Neural cell (in vitro differentiated cells): ENCODE measurements at regions not wholly inside any gene's neighbourhood (a gene's known extent, or its start where the extent isn't known, plus 50 kb on each side); places are given as distances from the start of the nearest gene placed in this dataset.
"Not testable (repeated sequence)": the region's sequence is repeated elsewhere in the genome, so short reads cannot be mapped to it uniquely, and the experiment has no call there.

ENCODE experiments used
- H2AFZ ChIP-seq: fragments of 200-600, 300-800 bp; sonication (generic), shearing (Covaris generic); 2 replicates; pipeline ENCODE4 v1.6.0; 2014; ENCODE audit warnings: low read depth, mild to moderate bottlenecking, antibody characterized with exemption, low read length, moderate library complexity
- H3F3A ChIP-seq: fragments of 200-600 bp; shearing (Covaris generic); 2 replicates; pipeline ENCODE4 v1.6.1; 2016; ENCODE audit warnings: mild to moderate bottlenecking, moderate library complexity, mixed read lengths, antibody characterized with exemption, low read length; ENCODE audit not compliant: insufficient read depth, poor library complexity, severe bottlenecking
- H3K27ac ChIP-seq: fragments of 200-600, 300-800 bp; sonication (generic), shearing (Covaris generic); 2 replicates; pipeline ENCODE4 v1.5.1; 2014; ENCODE audit warnings: mild to moderate bottlenecking, low read length, moderate library complexity
- H3K27me3 ChIP-seq: fragments of 300-800, 200-600 bp; sonication (generic), shearing (Covaris generic); 2 replicates; pipeline ENCODE4 v1.6.0; 2014; ENCODE audit warnings: mild to moderate bottlenecking, low read depth, low read length, moderate library complexity; ENCODE audit not compliant: insufficient read depth
- H3K36me3 ChIP-seq: fragments of 300-800, 200-600 bp; sonication (generic), shearing (Covaris generic); 2 replicates; pipeline ENCODE4 v1.5.1; 2014; ENCODE audit warnings: mild to moderate bottlenecking, antibody characterized with exemption, low read length, moderate library complexity; ENCODE audit not compliant: insufficient read depth
- H3K4me2 ChIP-seq: fragments of 300-800, 200-600 bp; sonication (generic), shearing (Covaris generic); 2 replicates; pipeline ENCODE4 v1.6.0; 2014; ENCODE audit warnings: mild to moderate bottlenecking, low read length
- H3K4me3 ChIP-seq: fragments of 300-800, 200-600 bp; sonication (generic), shearing (Covaris generic); 2 replicates; pipeline ENCODE4 v1.5.1; 2014; ENCODE audit warnings: mild to moderate bottlenecking, low read length, moderate library complexity
- H3K79me2 ChIP-seq: fragments of 200-600 bp; shearing (Covaris generic); replicated peaks from 2 replicates; pipeline ENCODE4 v1.6.0; 2014; ENCODE audit warnings: mild to moderate bottlenecking, low read length, moderate library complexity; ENCODE audit not compliant: insufficient read depth
- H3K9ac ChIP-seq: fragments of 300-800, 200-600 bp; sonication (generic), shearing (Covaris generic); 2 replicates; pipeline ENCODE4 v1.6.1; 2016; ENCODE audit warnings: mild to moderate bottlenecking, low read length, mixed read lengths
- H3K9me2 ChIP-seq: fragments of 200-600 bp; shearing (Covaris generic); 2 replicates; pipeline ENCODE4 v1.6.1; 2016; ENCODE audit warnings: mild to moderate bottlenecking, low read length, mixed read lengths; ENCODE audit not compliant: insufficient read depth
- H3K9me3 ChIP-seq: fragments of 200-600, 300-800 bp; sonication (generic), shearing (Covaris generic); 2 replicates; pipeline ENCODE4 v1.6.1; 2016; ENCODE audit warnings: mild to moderate bottlenecking, mixed run types, low read length, moderate library complexity, mixed read lengths
- H4K20me1 ChIP-seq: fragments of 200-600 bp; shearing (Covaris generic); 2 replicates; pipeline ENCODE4 v1.6.1; 2016; ENCODE audit warnings: mild to moderate bottlenecking, mixed run types; ENCODE audit not compliant: insufficient read depth
- EP300 ChIP-seq: fragments of 450-650 bp; conservative IDR thresholded peaks from 2 replicates; pipeline ENCODE4 v1.6.1; 2014; ENCODE audit warnings: antibody characterized with exemption, mild to moderate bottlenecking, moderate library complexity; ENCODE audit not compliant: poor library complexity, severe bottlenecking
- EZH2 ChIP-seq: fragments of 200-600, 300-800 bp; shearing (Covaris generic), sonication (generic); IDR thresholded peaks from 2 replicates; pipeline ENCODE4 v1.6.1; 2014; ENCODE audit warnings: antibody characterized with exemption, low read length, borderline replicate concordance, mild to moderate bottlenecking; ENCODE audit not compliant: insufficient read depth, poor library complexity, severe bottlenecking
- POLR2AphosphoS5 ChIP-seq: IDR thresholded peaks from 2 replicates; pipeline ENCODE4 v1.6.1; 2012
- RAD21 ChIP-seq: fragments of 450-650 bp; conservative IDR thresholded peaks from 2 replicates; pipeline ENCODE4 v1.6.1; 2014; ENCODE audit warnings: antibody characterized with exemption, mild to moderate bottlenecking, moderate library complexity
- SMC3 ChIP-seq: fragments of 450-650 bp; conservative IDR thresholded peaks from 2 replicates; pipeline ENCODE4 v1.6.1; 2014; ENCODE audit warnings: antibody characterized with exemption, mild to moderate bottlenecking, moderate library complexity; ENCODE audit not compliant: poor library complexity
- TAF1 ChIP-seq: IDR thresholded peaks from 2 replicates; pipeline ENCODE4 v1.6.1; 2012; ENCODE audit warnings: low read depth
- TF ChIP-seq, protein P1 (sequence below): IDR thresholded peaks from 2 replicates; pipeline ENCODE4 v1.6.1; 2012; ENCODE audit warnings: borderline replicate concordance
- TF ChIP-seq, protein P2 (sequence below): fragments of 450-650 bp; IDR thresholded peaks from 2 replicates; pipeline ENCODE4 v1.5.1; 2014; ENCODE audit warnings: antibody characterized with exemption, mild to moderate bottlenecking, moderate library complexity; ENCODE audit not compliant: poor library complexity, severe bottlenecking

- Histone ChIP-seq H3K9me3 (no peaks in the 10 kb centered on the region), H2AFZ (no peak overlapping the region), H3K4me2 (peak overlapping the region; percentile 25), H3K79me2 (no peaks in the 10 kb centered on the region), H3K27ac (no peak overlapping the region), H4K20me1 (no peaks in the 10 kb centered on the region), H3K4me3 (no peak overlapping the region), H3K36me3 (no peaks in the 10 kb centered on the region), H3K27me3 (no peaks in the 10 kb centered on the region), H3K9me2 (no peaks in the 10 kb centered on the region), H3K9ac (no peak overlapping the region), H3F3A (no peaks in the 10 kb centered on the region)
- TF ChIP-seq, protein P1, sequence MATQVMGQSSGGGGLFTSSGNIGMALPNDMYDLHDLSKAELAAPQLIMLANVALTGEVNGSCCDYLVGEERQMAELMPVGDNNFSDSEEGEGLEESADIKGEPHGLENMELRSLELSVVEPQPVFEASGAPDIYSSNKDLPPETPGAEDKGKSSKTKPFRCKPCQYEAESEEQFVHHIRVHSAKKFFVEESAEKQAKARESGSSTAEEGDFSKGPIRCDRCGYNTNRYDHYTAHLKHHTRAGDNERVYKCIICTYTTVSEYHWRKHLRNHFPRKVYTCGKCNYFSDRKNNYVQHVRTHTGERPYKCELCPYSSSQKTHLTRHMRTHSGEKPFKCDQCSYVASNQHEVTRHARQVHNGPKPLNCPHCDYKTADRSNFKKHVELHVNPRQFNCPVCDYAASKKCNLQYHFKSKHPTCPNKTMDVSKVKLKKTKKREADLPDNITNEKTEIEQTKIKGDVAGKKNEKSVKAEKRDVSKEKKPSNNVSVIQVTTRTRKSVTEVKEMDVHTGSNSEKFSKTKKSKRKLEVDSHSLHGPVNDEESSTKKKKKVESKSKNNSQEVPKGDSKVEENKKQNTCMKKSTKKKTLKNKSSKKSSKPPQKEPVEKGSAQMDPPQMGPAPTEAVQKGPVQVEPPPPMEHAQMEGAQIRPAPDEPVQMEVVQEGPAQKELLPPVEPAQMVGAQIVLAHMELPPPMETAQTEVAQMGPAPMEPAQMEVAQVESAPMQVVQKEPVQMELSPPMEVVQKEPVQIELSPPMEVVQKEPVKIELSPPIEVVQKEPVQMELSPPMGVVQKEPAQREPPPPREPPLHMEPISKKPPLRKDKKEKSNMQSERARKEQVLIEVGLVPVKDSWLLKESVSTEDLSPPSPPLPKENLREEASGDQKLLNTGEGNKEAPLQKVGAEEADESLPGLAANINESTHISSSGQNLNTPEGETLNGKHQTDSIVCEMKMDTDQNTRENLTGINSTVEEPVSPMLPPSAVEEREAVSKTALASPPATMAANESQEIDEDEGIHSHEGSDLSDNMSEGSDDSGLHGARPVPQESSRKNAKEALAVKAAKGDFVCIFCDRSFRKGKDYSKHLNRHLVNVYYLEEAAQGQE = no peak
- TF ChIP-seq SMC3 = no peak
- no peak for TF ChIP-seq TAF1
- TF ChIP-seq RAD21 = no peak
- no peak for TF ChIP-seq POLR2AphosphoS5
Observed at GRCh38 chr5:14925326-14925725, 53.7 kb upstream of the ANKH start.

DNA sequence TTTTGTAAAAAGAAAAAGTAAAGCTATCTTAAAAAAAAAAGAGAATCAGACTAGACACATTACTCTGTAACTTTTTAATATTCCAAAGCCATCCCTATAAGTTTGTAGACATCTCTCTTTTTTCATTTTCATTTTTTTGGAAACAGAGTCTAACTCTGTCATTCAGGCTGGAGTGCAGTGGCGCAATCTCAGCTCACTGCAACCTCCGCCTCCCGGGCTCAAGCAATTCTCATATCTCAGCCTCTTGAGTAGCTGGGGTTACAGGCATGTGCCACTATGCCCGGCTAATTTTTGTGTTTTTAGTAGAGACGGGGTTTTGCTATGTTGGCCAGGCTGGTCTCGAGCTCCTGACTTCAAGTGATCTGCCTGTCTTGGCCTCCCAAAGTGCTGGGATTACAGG is 51.4 kb upstream of the ANKH start:
- H3K9me2 ChIP-seq, H3K4me2 ChIP-seq, H3K9ac ChIP-seq, H3K9me3 ChIP-seq, H3K79me2 ChIP-seq, H3K36me3 ChIP-seq, H3F3A ChIP-seq, H4K20me1 ChIP-seq, H3K27me3 ChIP-seq, H2AFZ ChIP-seq, H3K27ac ChIP-seq, H3K4me3 ChIP-seq: not testable (repeated sequence)

GRCh38 chr5:14922456-14922855 is 50.9 kb upstream of the ANKH start:
- Histone ChIP-seq H4K20me1 (no peaks in the 10 kb centered on the region), H3K9ac (no peak overlapping the region), H3K79me2 (no peaks in the 10 kb centered on the region), H3K4me3 (no peak overlapping the region), H3K4me2 (no peak overlapping the region), H2AFZ (no peak overlapping the region), H3K9me3 (no peaks in the 10 kb centered on the region), H3K9me2 (no peaks in the 10 kb centered on the region), H3K27me3 (no peaks in the 10 kb centered on the region), H3F3A (no peaks in the 10 kb centered on the region), H3K27ac (no peak overlapping the region), H3K36me3 (no peaks in the 10 kb centered on the region)
- no peak for TF ChIP-seq TAF1
- no peak for TF ChIP-seq SMC3
- no peak for TF ChIP-seq RAD21
- no peak for TF ChIP-seq EZH2
- TF ChIP-seq EP300 = no peak
- TF ChIP-seq, protein P1 = no peak
- TF ChIP-seq, protein P2, sequence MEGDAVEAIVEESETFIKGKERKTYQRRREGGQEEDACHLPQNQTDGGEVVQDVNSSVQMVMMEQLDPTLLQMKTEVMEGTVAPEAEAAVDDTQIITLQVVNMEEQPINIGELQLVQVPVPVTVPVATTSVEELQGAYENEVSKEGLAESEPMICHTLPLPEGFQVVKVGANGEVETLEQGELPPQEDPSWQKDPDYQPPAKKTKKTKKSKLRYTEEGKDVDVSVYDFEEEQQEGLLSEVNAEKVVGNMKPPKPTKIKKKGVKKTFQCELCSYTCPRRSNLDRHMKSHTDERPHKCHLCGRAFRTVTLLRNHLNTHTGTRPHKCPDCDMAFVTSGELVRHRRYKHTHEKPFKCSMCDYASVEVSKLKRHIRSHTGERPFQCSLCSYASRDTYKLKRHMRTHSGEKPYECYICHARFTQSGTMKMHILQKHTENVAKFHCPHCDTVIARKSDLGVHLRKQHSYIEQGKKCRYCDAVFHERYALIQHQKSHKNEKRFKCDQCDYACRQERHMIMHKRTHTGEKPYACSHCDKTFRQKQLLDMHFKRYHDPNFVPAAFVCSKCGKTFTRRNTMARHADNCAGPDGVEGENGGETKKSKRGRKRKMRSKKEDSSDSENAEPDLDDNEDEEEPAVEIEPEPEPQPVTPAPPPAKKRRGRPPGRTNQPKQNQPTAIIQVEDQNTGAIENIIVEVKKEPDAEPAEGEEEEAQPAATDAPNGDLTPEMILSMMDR = no peak
